ENCODE measurements at regions not wholly inside any gene's neighbourhood (a gene's known extent, or its start where the extent isn't known, plus 50 kb on each side); places are given as distances from the start of the nearest gene placed in this dataset.

DNA sequence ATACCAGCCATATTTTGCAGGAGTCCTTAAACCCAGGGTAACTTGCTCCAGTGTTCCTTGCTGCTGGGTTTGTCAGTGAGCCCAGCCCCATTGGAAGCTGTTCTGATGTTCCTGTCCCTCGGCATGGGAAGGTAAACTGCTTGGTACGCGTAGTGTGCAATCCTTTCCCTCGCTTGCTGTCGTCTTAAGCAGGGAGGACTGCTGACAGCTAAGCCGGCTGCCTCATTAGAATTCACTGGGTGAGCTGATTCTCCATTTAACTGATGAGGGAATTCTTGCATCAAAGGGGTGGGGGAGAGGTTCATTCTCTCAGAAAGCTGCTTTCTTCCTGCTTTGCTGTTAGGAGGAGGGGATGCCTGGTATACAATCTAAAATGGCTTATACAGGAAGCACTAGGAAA, 164.6 kb downstream of the MID1IP1 start:
- TF ChIP-seq, protein P1, sequence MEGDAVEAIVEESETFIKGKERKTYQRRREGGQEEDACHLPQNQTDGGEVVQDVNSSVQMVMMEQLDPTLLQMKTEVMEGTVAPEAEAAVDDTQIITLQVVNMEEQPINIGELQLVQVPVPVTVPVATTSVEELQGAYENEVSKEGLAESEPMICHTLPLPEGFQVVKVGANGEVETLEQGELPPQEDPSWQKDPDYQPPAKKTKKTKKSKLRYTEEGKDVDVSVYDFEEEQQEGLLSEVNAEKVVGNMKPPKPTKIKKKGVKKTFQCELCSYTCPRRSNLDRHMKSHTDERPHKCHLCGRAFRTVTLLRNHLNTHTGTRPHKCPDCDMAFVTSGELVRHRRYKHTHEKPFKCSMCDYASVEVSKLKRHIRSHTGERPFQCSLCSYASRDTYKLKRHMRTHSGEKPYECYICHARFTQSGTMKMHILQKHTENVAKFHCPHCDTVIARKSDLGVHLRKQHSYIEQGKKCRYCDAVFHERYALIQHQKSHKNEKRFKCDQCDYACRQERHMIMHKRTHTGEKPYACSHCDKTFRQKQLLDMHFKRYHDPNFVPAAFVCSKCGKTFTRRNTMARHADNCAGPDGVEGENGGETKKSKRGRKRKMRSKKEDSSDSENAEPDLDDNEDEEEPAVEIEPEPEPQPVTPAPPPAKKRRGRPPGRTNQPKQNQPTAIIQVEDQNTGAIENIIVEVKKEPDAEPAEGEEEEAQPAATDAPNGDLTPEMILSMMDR (IDR thresholded peaks at IDR 0.05) = no peak
- ATAC-seq (ENCODE audit: insufficient number of reproducible peaks, low FRiP score, low read depth) = no peak

DNA sequence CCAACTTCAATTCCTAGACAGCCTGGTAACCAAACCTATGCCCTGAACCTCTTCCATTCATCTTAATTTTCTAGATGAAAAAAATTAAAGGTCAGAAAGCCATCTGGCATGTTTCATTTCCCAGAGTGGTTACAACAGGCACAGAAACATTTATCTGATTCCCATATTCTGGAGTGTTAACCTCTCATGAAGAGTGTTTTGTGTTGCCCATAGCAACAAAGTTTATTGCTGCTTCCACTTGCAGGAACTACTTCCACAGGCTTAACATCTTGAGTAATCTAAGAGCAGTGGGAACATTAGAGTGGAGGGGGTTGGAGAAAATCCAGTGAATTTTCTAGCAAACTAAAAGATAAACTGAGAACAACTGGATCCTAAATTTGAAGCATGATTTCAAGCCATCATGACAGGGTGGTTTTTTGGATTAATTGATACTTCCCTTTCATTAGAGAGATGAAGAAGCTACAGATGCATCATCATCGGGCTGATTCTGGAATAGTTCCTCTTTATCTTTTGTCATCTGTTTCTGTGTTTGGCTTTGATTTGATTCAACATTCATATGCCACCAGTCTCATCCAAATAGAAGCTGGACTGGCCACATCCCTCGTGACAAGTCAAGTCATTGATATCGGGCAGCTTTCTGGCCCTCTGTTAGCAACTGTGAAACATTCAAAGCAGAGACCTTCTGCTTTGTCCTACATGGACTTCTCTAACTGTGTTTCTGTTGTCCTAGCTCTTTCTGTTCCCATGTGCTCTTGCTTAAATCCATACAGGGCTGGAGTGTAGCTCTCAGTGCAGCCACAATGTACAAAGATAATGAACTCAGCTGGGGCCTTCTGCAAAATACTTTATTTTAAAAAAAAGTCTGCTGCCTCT, 167.3 kb downstream of the MID1IP1 start:
- H3K4me1 ChIP-seq (ENCODE audit: control insufficient read depth in 1 of 2, low read depth in 2 of 2) = no peaks in the 10 kb centered on the region
- ATAC-seq (ENCODE audit: insufficient number of reproducible peaks, low FRiP score, low read depth) (no peak), DNase-seq (ENCODE audit: low spot score) (no peak)
- no peak overlapping the region for H3K27ac ChIP-seq
- TF ChIP-seq, protein P1 (IDR thresholded peaks at IDR 0.05) = no peak
- H3K36me3 ChIP-seq = no peaks in the 10 kb centered on the region
- no peak overlapping the region for H3K4me3 ChIP-seq
- no peaks in the 10 kb centered on the region for H3K9me3 ChIP-seq
- no peaks in the 10 kb centered on the region for H3K27me3 ChIP-seq (replicated peaks; ENCODE audit: insufficient read depth)

More for the DNA sequence above, 164.6 kb downstream of the MID1IP1 start:
- Histone ChIP-seq H3K27me3 (replicated peaks; ENCODE audit: insufficient read depth) (no peaks in the 10 kb centered on the region), H3K4me1 (ENCODE audit: control insufficient read depth in 1 of 2, low read depth in 2 of 2) (no peaks in the 10 kb centered on the region), H3K36me3 (no peaks in the 10 kb centered on the region), H3K9me3 (no peaks in the 10 kb centered on the region), H3K27ac (no peak overlapping the region), H3K4me3 (no peak overlapping the region)
- DNase-seq (ENCODE audit: low spot score) = no peak

DNA sequence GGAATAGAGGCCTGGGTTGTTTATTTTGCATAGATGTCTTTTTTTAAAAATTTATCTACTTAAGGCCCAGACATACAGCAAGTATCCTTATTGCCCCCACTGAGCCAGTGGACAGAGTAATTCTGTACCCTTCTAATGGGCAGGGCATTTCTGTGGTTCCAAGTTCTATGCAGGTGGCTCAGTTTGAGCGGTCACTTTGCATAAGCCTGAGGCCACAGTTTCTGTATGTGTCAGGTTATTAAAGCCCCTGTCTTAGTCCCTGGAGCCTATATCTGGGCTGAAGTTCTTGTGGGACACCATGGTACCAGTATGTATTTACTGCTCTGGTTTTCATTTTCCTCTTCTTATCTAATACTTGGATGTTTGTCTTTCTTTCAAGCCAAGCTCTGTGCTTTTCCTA, 168.8 kb downstream of the MID1IP1 start:
- no peak overlapping the region for H3K4me3 ChIP-seq
- no peaks in the 10 kb centered on the region for H3K27me3 ChIP-seq (replicated peaks; ENCODE audit: insufficient read depth)
- no peaks in the 10 kb centered on the region for H3K9me3 ChIP-seq
- DNase-seq (ENCODE audit: low spot score) = no peak
- TF ChIP-seq, protein P1 (IDR thresholded peaks at IDR 0.05) = no peak
- no peak overlapping the region for H3K27ac ChIP-seq
- H3K36me3 ChIP-seq = no peaks in the 10 kb centered on the region
- ATAC-seq (ENCODE audit: insufficient number of reproducible peaks, low FRiP score, low read depth) = no peak
- H3K4me1 ChIP-seq (ENCODE audit: control insufficient read depth in 1 of 2, low read depth in 2 of 2) = no peaks in the 10 kb centered on the region

DNA sequence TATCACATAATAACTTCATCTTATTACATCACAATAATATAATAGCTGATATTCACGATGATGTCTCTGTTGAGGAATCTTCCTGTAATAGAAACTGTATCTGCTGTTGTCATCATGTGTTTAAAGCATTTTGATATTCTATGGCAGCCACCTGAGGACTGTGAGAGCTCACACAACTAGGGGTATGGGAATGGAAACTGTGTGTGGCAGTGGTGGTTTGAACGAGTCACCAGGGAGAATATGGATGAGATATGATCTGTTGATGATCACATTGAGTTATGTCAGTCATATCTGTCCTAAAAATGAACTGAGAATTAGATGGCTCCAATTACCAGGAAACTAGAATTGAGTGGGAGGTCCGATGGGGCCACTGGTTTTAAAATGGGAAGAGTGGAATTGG, 169.6 kb downstream of the MID1IP1 start:
- DNase-seq (ENCODE audit: low spot score) = no peak
- H3K27me3 ChIP-seq (replicated peaks; ENCODE audit: insufficient read depth) = no peaks in the 10 kb centered on the region

DNA sequence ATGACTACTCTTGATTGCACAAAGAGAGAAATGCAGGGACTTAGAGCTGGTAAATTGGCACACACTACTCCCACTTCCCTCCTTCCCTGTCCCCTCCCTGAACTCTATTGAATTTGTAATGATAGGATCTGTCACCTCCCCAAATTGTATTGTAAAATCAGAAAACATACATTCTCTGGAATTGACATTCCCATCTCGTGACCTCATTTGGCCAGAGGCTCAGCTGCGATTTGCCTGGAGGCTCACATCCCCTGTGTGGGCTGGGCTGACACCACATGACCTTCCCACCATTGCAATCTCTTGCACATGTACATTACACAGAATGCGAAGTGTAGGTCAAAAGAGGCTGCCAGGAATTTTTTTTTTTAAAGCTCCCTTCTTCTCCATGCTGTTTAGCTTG, 172.1 kb downstream of the MID1IP1 start:
- H3K27ac ChIP-seq = no peak overlapping the region
- no peaks in the 10 kb centered on the region for H3K4me1 ChIP-seq (ENCODE audit: control insufficient read depth in 1 of 2, low read depth in 2 of 2)
- ATAC-seq (ENCODE audit: insufficient number of reproducible peaks, low FRiP score, low read depth) (no peak), DNase-seq (ENCODE audit: low spot score) (no peak)
- H3K9me3 ChIP-seq = no peaks in the 10 kb centered on the region
- no peak overlapping the region for H3K4me3 ChIP-seq
- H3K27me3 ChIP-seq (replicated peaks; ENCODE audit: insufficient read depth) = no peaks in the 10 kb centered on the region
- no peaks in the 10 kb centered on the region for H3K36me3 ChIP-seq
- TF ChIP-seq, protein P1 (IDR thresholded peaks at IDR 0.05) = no peak

More for the DNA sequence above, 169.6 kb downstream of the MID1IP1 start:
- no peak overlapping the region for H3K4me3 ChIP-seq
- no peaks in the 10 kb centered on the region for H3K4me1 ChIP-seq (ENCODE audit: control insufficient read depth in 1 of 2, low read depth in 2 of 2)
- TF ChIP-seq, protein P1 (IDR thresholded peaks at IDR 0.05) = no peak
- H3K36me3 ChIP-seq = no peaks in the 10 kb centered on the region
- no peak for ATAC-seq (ENCODE audit: insufficient number of reproducible peaks, low FRiP score, low read depth)
- no peak overlapping the region for H3K27ac ChIP-seq
- H3K9me3 ChIP-seq = no peaks in the 10 kb centered on the region
